Adipocyte (in vitro differentiated cells): ENCODE measurements at regions not wholly inside any gene's neighbourhood (a gene's known extent, or its start where the extent isn't known, plus 50 kb on each side); places are given as distances from the start of the nearest gene placed in this dataset.

Source experiments
- DNase-seq: peaks from one replicate; pipeline ENCODE4 v3.0.0-alpha.2; 2015; ENCODE audit warnings: low read depth
- H3K27me3 ChIP-seq: replicated peaks from 2 replicates; pipeline ENCODE4 v1.7.0; 2013; ENCODE audit warnings: mild to moderate bottlenecking, low read length, moderate library complexity; ENCODE audit not compliant: control insufficient read depth, insufficient read depth
- H3K36me3 ChIP-seq: 2 replicates; pipeline ENCODE4 v1.7.0; 2013; ENCODE audit warnings: low read length, mild to moderate bottlenecking, moderate library complexity; ENCODE audit not compliant: control insufficient read depth, insufficient read depth, severe bottlenecking
- H3K4me1 ChIP-seq: 2 replicates; pipeline ENCODE4 v1.7.0; 2013; ENCODE audit warnings: mild to moderate bottlenecking, low read length, moderate library complexity; ENCODE audit not compliant: control insufficient read depth, insufficient read depth
- H3K4me3 ChIP-seq: 2 replicates; pipeline ENCODE4 v1.7.0; 2013; ENCODE audit warnings: mild to moderate bottlenecking, low read length, moderate library complexity
- H3K9ac ChIP-seq: 2 replicates; pipeline ENCODE4 v1.7.0; 2013; ENCODE audit warnings: mild to moderate bottlenecking, low read length, moderate library complexity
- H3K9me3 ChIP-seq: 2 replicates; pipeline ENCODE4 v1.7.0; 2013; ENCODE audit warnings: mild to moderate bottlenecking, low read length, moderate library complexity; ENCODE audit not compliant: control insufficient read depth

DNA sequence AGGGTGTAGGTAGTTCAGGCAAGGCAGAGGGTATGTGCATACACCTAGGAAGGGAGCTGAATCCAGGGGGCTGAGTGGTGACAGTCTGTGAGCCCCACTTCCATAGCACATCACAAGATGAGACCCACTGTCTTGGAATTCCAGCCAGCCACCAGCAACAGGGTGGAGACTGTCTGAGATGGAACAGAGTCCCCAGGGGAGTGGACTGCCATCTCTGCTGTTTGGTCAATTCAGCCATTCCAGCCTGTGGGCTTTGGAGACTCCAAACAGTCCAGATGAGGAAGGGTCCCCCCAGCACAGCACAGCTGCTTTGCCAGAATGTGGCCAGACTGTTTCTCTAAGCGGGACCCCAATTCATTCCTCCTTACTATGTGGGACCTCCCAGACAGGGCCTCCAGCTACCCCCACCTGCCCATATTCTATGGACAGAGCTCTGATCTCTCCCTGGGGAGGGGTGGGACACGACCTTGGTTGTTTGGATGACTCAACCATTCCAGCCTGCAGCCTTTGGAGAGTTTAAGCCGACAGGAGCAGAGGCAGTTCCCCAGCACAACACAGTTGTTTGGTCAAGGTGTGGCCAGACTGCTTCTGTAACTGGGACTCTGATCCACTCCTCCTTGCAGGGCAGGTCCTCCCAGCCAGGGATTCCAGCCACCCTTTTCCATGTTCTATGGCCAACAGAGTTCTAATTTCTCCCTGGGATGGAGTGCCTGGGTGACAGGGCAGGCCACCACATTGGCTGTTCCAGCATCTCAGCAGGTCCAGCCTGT, 178.0 kb downstream of the RND3 start:
- H3K4me3 ChIP-seq, result no peak overlapping the region
- no peaks in the 10 kb centered on the region for H3K27me3 ChIP-seq
- H3K4me1 ChIP-seq, result no peaks in the 10 kb centered on the region
- H3K9ac ChIP-seq, result no peak overlapping the region
- H3K9me3 ChIP-seq, result peaks cover 23% of the 10 kb centered on the region
- no peaks in the 10 kb centered on the region for H3K36me3 ChIP-seq
- peak; percentile 9 for DNase-seq

GRCh38 chr2:150307258-150307657, 180.2 kb downstream of the RND3 start:
- Histone ChIP-seq H3K27me3 (no peaks in the 10 kb centered on the region), H3K36me3 (no peaks in the 10 kb centered on the region), H3K9ac (no peak overlapping the region), H3K4me1 (no peaks in the 10 kb centered on the region), H3K4me3 (no peak overlapping the region), H3K9me3 (peaks cover 23% of the 10 kb centered on the region)
- no peak for DNase-seq

- Histone ChIP-seq H3K4me3 (peak overlapping the region; percentile 20), H3K36me3 (no peaks in the 10 kb centered on the region), H3K4me1 (no peaks in the 10 kb centered on the region), H3K27me3 (no peaks in the 10 kb centered on the region), H3K9ac (no peak overlapping the region), H3K9me3 (peaks cover 28% of the 10 kb centered on the region)
- peak; percentile 11 for DNase-seq
Observed at GRCh38 chr2:150303281-150303680, 184.2 kb downstream of the RND3 start.

DNA sequence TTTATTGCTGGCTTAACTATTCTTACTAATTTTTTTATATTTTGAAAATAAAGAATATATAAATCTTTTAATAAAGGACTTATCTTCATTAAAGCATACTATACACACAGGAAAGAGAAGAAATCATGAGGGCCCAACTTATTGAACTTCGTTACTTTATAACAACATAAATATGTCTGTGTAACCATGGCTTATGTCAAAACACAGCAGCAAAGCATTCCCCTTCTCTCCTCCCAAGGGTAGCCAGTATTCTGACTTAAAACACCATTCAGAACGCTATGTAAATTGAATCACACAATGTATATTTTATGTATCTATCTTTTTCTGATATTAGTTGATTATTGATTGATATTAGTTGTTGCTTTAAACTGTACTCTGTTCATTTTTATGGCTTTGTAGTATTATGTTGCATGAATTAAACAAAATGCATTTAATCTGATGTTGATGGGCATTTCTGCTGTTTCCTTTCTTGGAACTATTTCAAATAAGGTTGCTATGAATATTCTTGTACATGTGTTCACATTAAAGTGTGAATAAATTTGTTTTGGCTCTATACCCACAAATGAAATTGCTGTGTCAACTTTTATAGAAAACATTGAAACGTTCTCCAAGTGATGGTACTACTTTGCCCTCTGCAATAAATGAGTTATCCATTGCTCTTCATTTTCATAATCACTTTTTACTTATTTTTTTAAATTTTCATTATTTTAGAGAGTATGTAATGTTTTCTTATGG, 188.7 kb downstream of the RND3 start:
- no peak for DNase-seq
- Histone ChIP-seq H3K4me3 (no peak overlapping the region), H3K27me3 (no peaks in the 10 kb centered on the region), H3K36me3 (no peaks in the 10 kb centered on the region), H3K4me1 (peaks cover 11% of the 10 kb centered on the region), H3K9ac (no peak overlapping the region), H3K9me3 (peaks cover 18% of the 10 kb centered on the region)

DNA sequence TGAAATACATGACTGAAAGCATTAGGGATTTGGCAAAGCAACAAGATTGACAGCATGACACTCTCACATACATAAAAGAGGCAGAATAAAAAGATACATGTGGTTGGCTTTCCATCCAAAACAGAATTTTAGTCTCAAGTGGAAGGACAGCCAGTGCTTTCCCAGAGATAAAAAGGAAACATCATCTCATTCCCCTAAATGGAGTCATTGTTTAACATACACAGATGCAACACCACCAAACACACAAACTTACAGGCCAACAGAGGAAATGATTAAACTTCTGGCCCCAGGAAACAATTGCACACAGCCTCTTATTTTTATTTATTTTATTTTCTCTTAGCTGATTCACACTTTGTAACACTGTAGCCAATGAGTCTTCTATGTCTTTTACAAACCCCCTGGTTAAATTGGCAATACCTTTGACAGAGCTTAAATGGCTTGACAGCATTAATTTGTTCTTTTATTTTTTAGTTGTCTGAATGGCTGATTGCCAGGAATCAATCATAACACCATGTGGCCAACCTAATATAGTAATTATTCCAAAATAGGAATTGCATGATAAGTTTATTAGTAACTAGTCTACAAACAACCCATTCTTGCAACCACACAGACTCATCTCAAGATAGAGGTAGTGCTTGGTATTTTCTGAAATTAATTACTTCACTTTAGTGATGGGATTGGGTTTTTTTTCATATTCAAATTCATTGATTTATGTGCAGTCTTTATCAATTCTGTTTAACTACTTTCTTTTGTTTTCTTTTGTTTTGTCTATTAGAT, 190.5 kb downstream of the RND3 start:
- H3K9me3 ChIP-seq, result peaks cover 2% of the 10 kb centered on the region
- no peaks in the 10 kb centered on the region for H3K27me3 ChIP-seq
- H3K4me3 ChIP-seq, result no peak overlapping the region
- H3K4me1 ChIP-seq, result peaks cover 11% of the 10 kb centered on the region
- no peak overlapping the region for H3K9ac ChIP-seq
- DNase-seq, result peak; percentile 16
- H3K36me3 ChIP-seq, result no peaks in the 10 kb centered on the region

DNA sequence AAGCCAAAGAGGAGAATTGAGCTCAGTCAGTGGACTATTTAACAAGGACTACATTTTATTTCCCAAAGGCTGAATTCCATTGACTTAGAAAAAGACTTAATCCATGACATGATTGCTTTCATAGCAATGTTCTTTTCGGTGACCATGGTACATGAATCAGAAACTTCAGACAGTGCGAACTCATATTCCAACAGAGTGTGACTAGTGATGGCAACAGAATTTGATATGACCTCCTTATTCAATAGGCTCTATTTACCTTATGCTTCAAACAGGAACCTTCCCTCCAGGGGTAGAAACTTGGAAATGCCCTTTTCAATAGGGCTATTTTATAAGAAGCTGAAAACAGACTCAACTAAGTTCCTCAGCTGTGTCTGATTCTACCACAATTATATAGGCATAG, 191.9 kb downstream of the RND3 start:
- no peaks in the 10 kb centered on the region for H3K27me3 ChIP-seq
- peaks cover 11% of the 10 kb centered on the region for H3K4me1 ChIP-seq
- H3K9me3 ChIP-seq, result no peaks in the 10 kb centered on the region
- DNase-seq, result no peak
- H3K36me3 ChIP-seq, result no peaks in the 10 kb centered on the region
- no peak overlapping the region for H3K9ac ChIP-seq
- no peak overlapping the region for H3K4me3 ChIP-seq

GRCh38 chr2:150293771-150294170, 193.7 kb downstream of the RND3 start:
- Histone ChIP-seq H3K4me3 (no peak overlapping the region), H3K4me1 (peaks cover 11% of the 10 kb centered on the region), H3K36me3 (no peaks in the 10 kb centered on the region), H3K9me3 (no peaks in the 10 kb centered on the region), H3K27me3 (no peaks in the 10 kb centered on the region), H3K9ac (no peak overlapping the region)
- DNase-seq, result no peak

- H3K4me1 ChIP-seq, result peaks cover 11% of the 10 kb centered on the region
- H3K9ac ChIP-seq, result no peak overlapping the region
- no peaks in the 10 kb centered on the region for H3K36me3 ChIP-seq
- DNase-seq, result peak; percentile 39
- H3K4me3 ChIP-seq, result no peak overlapping the region
- H3K27me3 ChIP-seq, result no peaks in the 10 kb centered on the region
- H3K9me3 ChIP-seq, result no peaks in the 10 kb centered on the region
Observed at GRCh38 chr2:150292807-150293206, 194.7 kb downstream of the RND3 start.

DNA sequence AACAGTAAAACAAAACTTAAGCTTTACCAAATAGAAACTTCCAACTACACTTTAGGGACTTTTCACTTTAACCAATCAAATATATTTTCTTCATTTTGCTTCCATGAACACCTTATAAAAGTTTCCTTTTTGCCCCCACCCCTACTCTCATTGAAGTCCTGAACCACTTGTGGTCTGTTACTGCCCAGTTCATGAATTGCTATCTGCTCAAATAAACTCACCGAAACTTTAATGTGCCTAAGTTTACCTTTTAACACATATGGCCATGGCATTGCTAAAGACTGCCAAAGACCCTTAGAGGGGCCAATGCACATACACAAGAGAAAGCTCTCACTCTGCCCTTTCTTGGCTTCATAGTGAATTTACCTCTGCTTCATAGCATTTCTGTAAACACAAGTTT, 195.3 kb downstream of the RND3 start:
- H3K4me1 ChIP-seq, result peaks cover 11% of the 10 kb centered on the region
- H3K36me3 ChIP-seq, result no peaks in the 10 kb centered on the region
- H3K4me3 ChIP-seq, result no peak overlapping the region
- no peaks in the 10 kb centered on the region for H3K9me3 ChIP-seq
- no peaks in the 10 kb centered on the region for H3K27me3 ChIP-seq
- H3K9ac ChIP-seq, result no peak overlapping the region
- no peak for DNase-seq

DNA sequence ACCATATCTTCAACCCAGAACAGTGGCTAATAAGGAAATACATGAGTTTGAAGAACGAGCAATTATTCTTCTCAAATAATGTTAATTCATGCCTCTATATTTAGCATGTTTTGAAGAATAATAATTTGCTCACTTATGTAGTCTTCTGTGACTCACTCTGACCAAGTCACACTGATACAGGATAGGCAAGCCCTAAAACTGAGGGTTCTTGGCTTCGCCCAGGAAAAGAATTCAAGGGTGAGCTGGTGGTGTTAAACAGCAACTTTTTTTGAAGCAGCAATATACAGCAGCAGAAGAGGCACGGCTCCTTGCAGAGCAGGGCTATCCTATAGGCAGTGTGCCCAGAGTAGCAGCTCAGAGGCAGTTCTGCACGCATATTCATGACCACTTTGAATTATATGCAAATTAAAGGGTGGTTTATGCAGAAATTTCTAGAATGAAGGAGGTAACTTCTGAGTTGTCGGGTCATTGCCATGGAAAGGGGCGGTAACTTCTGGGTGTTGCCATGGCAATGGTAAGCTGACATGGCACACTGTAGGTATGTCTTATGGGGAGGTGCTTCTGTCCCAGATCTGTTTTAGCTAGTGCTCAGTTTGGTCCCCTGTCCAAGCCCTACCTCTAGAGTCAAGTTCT, 200.6 kb downstream of the RND3 start:
- Histone ChIP-seq H3K9me3 (no peaks in the 10 kb centered on the region), H3K27me3 (no peaks in the 10 kb centered on the region), H3K4me1 (peaks cover 20% of the 10 kb centered on the region), H3K9ac (no peak overlapping the region), H3K4me3 (no peak overlapping the region), H3K36me3 (no peaks in the 10 kb centered on the region)
- no peak for DNase-seq

DNA sequence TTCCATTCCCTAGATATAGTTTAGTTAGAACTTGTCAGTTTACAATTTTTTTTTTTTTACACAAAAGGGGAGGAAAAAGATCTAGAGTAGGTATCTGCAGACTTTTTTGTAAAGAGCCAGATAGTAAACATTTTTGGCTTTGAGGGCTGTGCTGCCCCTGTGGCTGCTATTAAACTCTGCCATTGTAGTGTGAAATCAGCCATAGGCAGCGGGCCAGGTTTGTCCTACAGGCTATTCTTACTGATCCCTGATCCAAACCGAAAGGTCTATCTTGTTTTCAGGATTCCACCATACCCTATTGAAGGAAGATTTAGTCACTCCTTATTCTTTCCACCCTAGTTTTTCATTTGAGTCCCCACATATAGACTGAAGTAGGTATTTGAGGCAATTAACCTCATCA, 203.4 kb downstream of the RND3 start:
- Histone ChIP-seq H3K4me1 (peaks cover 42% of the 10 kb centered on the region), H3K27me3 (no peaks in the 10 kb centered on the region), H3K36me3 (no peaks in the 10 kb centered on the region), H3K4me3 (no peak overlapping the region), H3K9me3 (no peaks in the 10 kb centered on the region), H3K9ac (no peak overlapping the region)
- DNase-seq, result no peak
